SU-DHL-6 (cell line): ENCODE measurements at regions not wholly inside any gene's neighbourhood (a gene's known extent, or its start where the extent isn't known, plus 50 kb on each side); places are given as distances from the start of the nearest gene placed in this dataset.

ENCODE experiments used
- H2AFZ ChIP-seq: fragments of 200-600 bp; sonication (generic); 2 replicates; pipeline ENCODE4 v1.6.1; 2014; ENCODE audit warnings: low read depth, mild to moderate bottlenecking, moderate library complexity, mixed read lengths, antibody characterized with exemption, low read length; ENCODE audit not compliant: severe bottlenecking
- H3F3A ChIP-seq: fragments of 200-600 bp; shearing (Covaris generic); 2 replicates; pipeline ENCODE4 v1.6.0; 2016; ENCODE audit warnings: antibody characterized with exemption, mild to moderate bottlenecking; ENCODE audit not compliant: insufficient read depth
- H3K27ac ChIP-seq: fragments of 200-600 bp; sonication (generic); 2 replicates; pipeline ENCODE4 v1.5.1; 2016; ENCODE audit warnings: low read depth, mild to moderate bottlenecking, low read length, moderate library complexity, mixed read lengths
- H3K27me3 ChIP-seq: fragments of 200-600 bp; sonication (generic), shearing (Covaris generic); 2 replicates; pipeline ENCODE4 v1.6.0; 2014; ENCODE audit warnings: mild to moderate bottlenecking, low read length
- H3K36me3 ChIP-seq: fragments of 200-600 bp; sonication (generic); 2 replicates; pipeline ENCODE4 v1.6.1; 2014; ENCODE audit warnings: mild to moderate bottlenecking, low read length, mixed read lengths
- H3K4me2 ChIP-seq: fragments of 300-600, 200-600 bp; shearing (Covaris generic), sonication (generic); 2 replicates; pipeline ENCODE4 v1.6.0; 2014; ENCODE audit warnings: low read length, low read depth, mild to moderate bottlenecking; ENCODE audit not compliant: poor library complexity, severe bottlenecking
- H3K4me3 ChIP-seq: fragments of 200-600 bp; sonication (generic); 2 replicates; pipeline ENCODE4 v1.5.1; 2014; ENCODE audit warnings: antibody characterized with exemption, low read length, mild to moderate bottlenecking, mixed read lengths; ENCODE audit not compliant: insufficient read depth, poor library complexity, severe bottlenecking
- H3K79me2 ChIP-seq: fragments of 200-600 bp; sonication (generic); 2 replicates; pipeline ENCODE4 v1.6.1; 2014; ENCODE audit warnings: mild to moderate bottlenecking, low read length, moderate library complexity; ENCODE audit not compliant: insufficient read depth
- H3K9ac ChIP-seq: fragments of 200-600 bp; sonication (generic); 2 replicates; pipeline ENCODE4 v1.7.0; 2014; ENCODE audit warnings: mild to moderate bottlenecking, low read length
- H3K9me2 ChIP-seq: fragments of 200-600 bp; sonication (generic); replicated peaks from 2 replicates; pipeline ENCODE4 v1.6.1; 2014; ENCODE audit warnings: low read length; ENCODE audit not compliant: insufficient read depth
- H3K9me3 ChIP-seq: fragments of 200-600 bp; sonication (generic); 2 replicates; pipeline ENCODE4 v1.6.1; 2014; ENCODE audit warnings: low read length, mixed read lengths; ENCODE audit not compliant: insufficient read depth
- H4K20me1 ChIP-seq: fragments of 200-600 bp; sonication (generic); 2 replicates; pipeline ENCODE4 v1.6.1; 2014; ENCODE audit warnings: low read depth, mild to moderate bottlenecking, antibody characterized with exemption, low read length, moderate library complexity, mixed read lengths
- EZH2phosphoT487 ChIP-seq: fragments of 200-600 bp; sonication (generic), shearing (Covaris generic); conservative IDR thresholded peaks from 2 replicates; pipeline ENCODE4 v1.6.1; 2018; ENCODE audit warnings: mild to moderate bottlenecking, antibody characterized with exemption, low read length, moderate library complexity, mixed read lengths
- TF ChIP-seq, protein P1 (sequence below): fragments of 200-600 bp; sonication (generic); IDR thresholded peaks from one replicate; pipeline ENCODE4 v1.5.1; 2017; ENCODE audit warnings: antibody characterized with exemption, mild to moderate bottlenecking, low read length, moderate library complexity; ENCODE audit not compliant: insufficient read depth, poor library complexity, severe bottlenecking

DNA sequence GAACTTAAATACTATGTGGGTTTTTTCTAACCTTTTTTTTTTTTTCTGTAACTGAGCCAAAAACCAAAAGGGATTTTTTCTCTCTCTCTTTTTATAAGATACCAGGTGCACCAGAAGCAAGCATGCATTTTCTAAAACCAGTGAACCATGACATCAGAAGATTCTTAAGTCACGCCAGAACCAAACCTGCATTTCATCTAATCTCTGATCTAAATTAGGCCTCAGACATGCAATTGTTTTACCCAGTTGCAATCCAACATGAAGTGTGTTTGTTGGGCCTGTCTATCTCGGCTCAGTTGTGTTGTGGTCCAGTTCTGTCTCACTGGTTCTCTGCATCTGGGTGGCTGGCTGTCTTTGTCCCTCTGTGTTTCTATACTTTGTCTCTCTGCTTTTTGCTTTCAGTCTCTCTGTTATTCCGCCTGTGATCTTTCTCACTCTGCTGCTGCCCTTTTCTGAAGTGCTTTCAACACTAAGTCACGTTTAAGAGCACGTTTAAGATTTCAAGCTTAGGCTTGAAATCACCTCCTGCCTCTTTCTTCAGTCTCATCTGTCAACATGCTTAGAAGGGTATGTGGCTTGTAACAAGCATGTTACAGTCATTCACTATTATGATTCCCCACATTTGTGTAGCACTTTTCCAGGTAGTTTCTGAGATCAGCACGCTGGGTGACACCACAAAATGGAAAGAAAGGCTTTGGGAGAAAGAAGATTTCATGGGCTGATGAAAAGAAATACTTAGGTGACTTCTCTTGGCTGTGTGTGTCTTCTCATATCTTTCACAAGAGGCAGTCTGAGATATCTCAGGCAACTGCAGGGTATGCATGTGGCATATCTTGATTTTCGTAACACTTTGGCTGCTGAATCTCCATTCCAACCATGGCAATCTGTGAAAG, 488.9 kb downstream of the SHISA9 start:
- Histone ChIP-seq H3K27me3 (no peaks in the 10 kb centered on the region), H3K9ac (peak overlapping the region; percentile 85), H3F3A (peaks cover 24% of the 10 kb centered on the region), H4K20me1 (no peaks in the 10 kb centered on the region), H3K9me3 (peaks cover 5% of the 10 kb centered on the region; the same call in 1 of the 2 replicates), H3K36me3 (0 out of 2 replicates have a peak, but pooled peaks cover 5% of the 10 kb centered on the region), H3K4me2 (peak overlapping the region; percentile 96), H3K4me3 (peak overlapping the region; percentile 27), H3K79me2 (no peaks in the 10 kb centered on the region), H3K9me2 (no peaks in the 10 kb centered on the region), H2AFZ (peak overlapping the region; percentile 8), H3K27ac (peak overlapping the region; percentile 100)
- no peak for TF ChIP-seq EZH2phosphoT487
- TF ChIP-seq, protein P1, sequence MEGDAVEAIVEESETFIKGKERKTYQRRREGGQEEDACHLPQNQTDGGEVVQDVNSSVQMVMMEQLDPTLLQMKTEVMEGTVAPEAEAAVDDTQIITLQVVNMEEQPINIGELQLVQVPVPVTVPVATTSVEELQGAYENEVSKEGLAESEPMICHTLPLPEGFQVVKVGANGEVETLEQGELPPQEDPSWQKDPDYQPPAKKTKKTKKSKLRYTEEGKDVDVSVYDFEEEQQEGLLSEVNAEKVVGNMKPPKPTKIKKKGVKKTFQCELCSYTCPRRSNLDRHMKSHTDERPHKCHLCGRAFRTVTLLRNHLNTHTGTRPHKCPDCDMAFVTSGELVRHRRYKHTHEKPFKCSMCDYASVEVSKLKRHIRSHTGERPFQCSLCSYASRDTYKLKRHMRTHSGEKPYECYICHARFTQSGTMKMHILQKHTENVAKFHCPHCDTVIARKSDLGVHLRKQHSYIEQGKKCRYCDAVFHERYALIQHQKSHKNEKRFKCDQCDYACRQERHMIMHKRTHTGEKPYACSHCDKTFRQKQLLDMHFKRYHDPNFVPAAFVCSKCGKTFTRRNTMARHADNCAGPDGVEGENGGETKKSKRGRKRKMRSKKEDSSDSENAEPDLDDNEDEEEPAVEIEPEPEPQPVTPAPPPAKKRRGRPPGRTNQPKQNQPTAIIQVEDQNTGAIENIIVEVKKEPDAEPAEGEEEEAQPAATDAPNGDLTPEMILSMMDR: no peak

GRCh38 chr16:13390986-13391305, 489.5 kb downstream of the SHISA9 start:
- peak overlapping the region; percentile 8 for H2AFZ ChIP-seq
- no peaks in the 10 kb centered on the region for H4K20me1 ChIP-seq
- H3K9ac ChIP-seq: peak overlapping the region; percentile 85
- H3K36me3 ChIP-seq: 0 out of 2 replicates have a peak, but pooled peaks cover 3% of the 10 kb centered on the region
- peaks cover 24% of the 10 kb centered on the region for H3F3A ChIP-seq
- H3K4me2 ChIP-seq: peak overlapping the region; percentile 96
- H3K27ac ChIP-seq: peak overlapping the region; percentile 100
- H3K4me3 ChIP-seq: peak overlapping the region; percentile 27
- no peak for TF ChIP-seq EZH2phosphoT487
- TF ChIP-seq, protein P1: no peak
- no peaks in the 10 kb centered on the region for H3K79me2 ChIP-seq
- peaks cover under 1% of the 10 kb centered on the region; the same call in 1 of the 2 replicates for H3K9me3 ChIP-seq
- no peaks in the 10 kb centered on the region for H3K9me2 ChIP-seq
- no peaks in the 10 kb centered on the region for H3K27me3 ChIP-seq

DNA sequence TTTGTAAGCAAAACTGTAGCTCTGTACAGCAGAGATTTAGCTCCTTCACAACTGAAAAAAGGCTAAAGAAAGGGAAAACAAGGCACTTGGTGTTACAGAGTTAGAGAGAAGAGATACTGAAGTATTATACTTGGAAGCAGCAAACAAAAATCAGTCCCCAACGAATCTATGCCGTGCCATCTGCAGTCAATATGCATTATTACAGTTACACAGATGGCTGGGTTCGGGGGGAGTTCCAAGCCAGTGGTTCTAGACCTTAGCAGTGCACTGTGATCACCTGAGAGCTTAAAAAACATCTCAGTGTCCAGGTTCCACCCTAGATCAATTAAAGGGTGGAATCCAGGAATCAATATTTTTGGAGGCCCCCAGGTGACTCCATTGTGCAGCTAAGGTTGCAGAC, 489.9 kb downstream of the SHISA9 start:
- no peaks in the 10 kb centered on the region for H3K27me3 ChIP-seq
- H3K79me2 ChIP-seq: no peaks in the 10 kb centered on the region
- 0 out of 2 replicates have a peak, but pooled peaks cover 3% of the 10 kb centered on the region for H3K36me3 ChIP-seq
- H2AFZ ChIP-seq: no peak overlapping the region
- peak overlapping the region; percentile 96 for H3K4me2 ChIP-seq
- H3K4me3 ChIP-seq: peak overlapping the region; percentile 27
- H3F3A ChIP-seq: peaks cover 24% of the 10 kb centered on the region
- peak overlapping the region; percentile 85 for H3K9ac ChIP-seq
- H3K9me3 ChIP-seq: no peaks in the 10 kb centered on the region; the same call in 1 of the 2 replicates
- peak overlapping the region; percentile 100 for H3K27ac ChIP-seq
- TF ChIP-seq, protein P1: no peak
- no peak for TF ChIP-seq EZH2phosphoT487
- no peaks in the 10 kb centered on the region for H3K9me2 ChIP-seq
- H4K20me1 ChIP-seq: no peaks in the 10 kb centered on the region
